PFSK-1 (cell line): ENCODE measurements at regions not wholly inside any gene's neighbourhood (a gene's known extent, or its start where the extent isn't known, plus 50 kb on each side); places are given as distances from the start of the nearest gene placed in this dataset.

Experiments
- FOXP2 ChIP-seq: optimal IDR thresholded peaks from 2 replicates; pipeline ENCODE3; 2011; ENCODE audit warnings: borderline replicate concordance, control low read depth, inconsistent platforms; ENCODE audit not compliant: insufficient read depth; ENCODE audit errors: extremely low read length, extremely low read depth
- POLR2AphosphoS5 ChIP-seq: IDR thresholded peaks from 2 replicates; pipeline ENCODE4 v1.6.1; 2012; ENCODE audit warnings: low read depth, mild to moderate bottlenecking, control low read depth, low read length, moderate library complexity
- TAF1 ChIP-seq: IDR thresholded peaks from 2 replicates; pipeline ENCODE4 v1.6.1; 2012; ENCODE audit warnings: low read length, control low read depth, borderline replicate concordance; ENCODE audit not compliant: insufficient read depth

- no peak for TF ChIP-seq FOXP2
- no peak for TF ChIP-seq TAF1
- no peak for TF ChIP-seq POLR2AphosphoS5
These were observed 193.5 kb upstream of the ANKFN1 start for GRCh38 chr17:55959756-55960155.
